ENCODE measurements at regions not wholly inside any gene's neighbourhood (a gene's known extent, or its start where the extent isn't known, plus 50 kb on each side); places are given as distances from the start of the nearest gene placed in this dataset.

DNA sequence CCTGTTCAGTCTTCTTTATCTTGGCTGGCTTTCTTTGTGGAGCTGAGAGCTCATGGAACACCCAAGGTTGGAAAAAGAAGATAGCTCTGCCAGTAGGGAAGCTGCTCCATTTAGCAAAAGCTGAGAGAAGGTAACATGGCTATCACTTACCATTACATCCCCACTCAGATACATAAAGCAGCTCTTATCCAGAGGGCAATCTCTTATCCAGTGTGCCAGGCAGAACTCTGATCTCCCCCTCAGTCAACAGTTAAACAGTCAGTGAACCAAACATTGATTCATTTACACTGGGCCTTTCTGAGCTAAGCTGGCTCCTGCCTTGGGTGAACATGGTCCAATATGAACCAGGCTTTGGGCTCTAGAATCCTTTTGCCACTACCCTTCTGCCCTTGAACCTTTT, 624.2 kb downstream of the NTRK3 start:
- TF ChIP-seq CTCF (IDR thresholded peaks at IDR 0.05; ENCODE audit: borderline replicate concordance, extremely low read depth, low read length, poor library complexity, severe bottlenecking) = no peak
- TF ChIP-seq EZH2 (IDR thresholded peaks at IDR 0.05; ENCODE audit: borderline replicate concordance, low read depth, low read length, severe bottlenecking) = no peak
